ENCODE measurements at regions not wholly inside any gene's neighbourhood (a gene's known extent, or its start where the extent isn't known, plus 50 kb on each side); places are given as distances from the start of the nearest gene placed in this dataset.
"Not testable (repeated sequence)": the region's sequence is repeated elsewhere in the genome, so short reads cannot be mapped to it uniquely, and the experiment has no call there.

GRCh38 chr2:89841476-89841840, 1150.0 kb downstream of the RPIA start:
- Mint-ChIP-seq H3K36me3 (ENCODE audit: low read depth) (peaks cover 18% of the 10 kb centered on the region), H3K4me1 (ENCODE audit: low read depth) (no peaks in the 10 kb centered on the region), H3K4me3 (no peak overlapping the region), H3K27me3 (ENCODE audit: low read depth) (no peaks in the 10 kb centered on the region), H3K9me3 (ENCODE audit: insufficient read depth) (peaks cover 8% of the 10 kb centered on the region), H3K27ac (no peak overlapping the region)
- no peak for ATAC-seq
- no peak for DNase-seq
- ChIA-PET POLR2A (no interaction called here), CTCF (no interaction called here)

- no peak overlapping the region for H3K27ac Mint-ChIP-seq
- H3K4me3 Mint-ChIP-seq: no peak overlapping the region
- H3K9me3 Mint-ChIP-seq (ENCODE audit: insufficient read depth): peaks cover 8% of the 10 kb centered on the region
- ChIA-PET POLR2A (no interaction called here), CTCF (no interaction called here)
- H3K36me3 Mint-ChIP-seq (ENCODE audit: low read depth): peaks cover 13% of the 10 kb centered on the region
- no peaks in the 10 kb centered on the region for H3K4me1 Mint-ChIP-seq (ENCODE audit: low read depth)
- H3K27me3 Mint-ChIP-seq (ENCODE audit: low read depth): no peaks in the 10 kb centered on the region
- no peak for DNase-seq
- no peak for ATAC-seq
Observed at GRCh38 chr2:89842180-89842908, 1150.9 kb downstream of the RPIA start.

DNA sequence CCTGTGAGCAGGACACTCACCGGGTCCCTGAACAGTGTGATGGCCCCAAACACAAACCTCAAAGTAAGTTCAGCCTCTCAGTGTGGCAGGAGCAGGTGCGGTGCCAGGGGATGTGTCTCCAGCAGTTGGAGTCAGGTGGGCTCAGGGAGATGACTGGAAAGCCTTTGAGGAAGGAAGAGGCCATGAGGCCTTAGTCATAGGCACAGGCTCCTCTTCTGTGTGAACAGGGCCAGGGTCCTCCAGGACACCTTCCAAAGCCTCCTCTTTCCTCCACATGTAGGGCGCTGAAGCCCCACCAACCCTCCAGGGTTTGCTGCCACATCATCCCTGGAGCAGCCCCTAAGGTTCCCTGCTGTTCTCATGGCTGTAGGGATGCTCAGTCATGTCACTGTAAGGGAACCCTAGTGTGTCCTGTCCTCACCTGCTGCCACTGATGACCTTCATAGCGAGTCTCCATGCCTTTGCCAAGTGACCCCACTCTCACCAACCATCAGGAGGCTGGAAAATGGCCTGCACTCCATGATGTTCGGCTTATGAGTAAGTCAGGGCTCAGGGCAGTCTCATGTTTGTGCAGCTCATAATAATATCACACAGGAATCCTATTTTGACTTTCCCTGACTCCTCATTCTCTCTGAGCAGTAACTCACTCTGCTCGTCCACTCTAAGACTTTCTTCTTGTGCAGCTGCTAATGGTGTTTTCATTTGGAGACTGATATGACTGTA, 1152.9 kb downstream of the RPIA start:
- Mint-ChIP-seq H3K27me3 (ENCODE audit: low read depth) (no peaks in the 10 kb centered on the region), H3K36me3 (ENCODE audit: low read depth) (peaks cover 7% of the 10 kb centered on the region), H3K4me3 (no peak overlapping the region), H3K9me3 (ENCODE audit: insufficient read depth) (peaks cover 8% of the 10 kb centered on the region), H3K4me1 (ENCODE audit: low read depth) (no peaks in the 10 kb centered on the region), H3K27ac (no peak overlapping the region)
- CTCF ChIA-PET: no interaction called here
- DNase-seq (no peak), ATAC-seq (no peak)
- POLR2A ChIA-PET: no interaction called here

GRCh38 chr2:89845532-89845931, 1154.1 kb downstream of the RPIA start:
- DNase-seq (no peak), ATAC-seq (no peak)
- Mint-ChIP-seq H3K27ac (no peak overlapping the region), H3K36me3 (ENCODE audit: low read depth) (peaks cover 2% of the 10 kb centered on the region), H3K4me1 (ENCODE audit: low read depth) (no peaks in the 10 kb centered on the region), H3K27me3 (ENCODE audit: low read depth) (no peaks in the 10 kb centered on the region), H3K4me3 (no peak overlapping the region), H3K9me3 (ENCODE audit: insufficient read depth) (peaks cover 8% of the 10 kb centered on the region)
- ChIA-PET POLR2A (no interaction called here), CTCF (no interaction called here)

DNA sequence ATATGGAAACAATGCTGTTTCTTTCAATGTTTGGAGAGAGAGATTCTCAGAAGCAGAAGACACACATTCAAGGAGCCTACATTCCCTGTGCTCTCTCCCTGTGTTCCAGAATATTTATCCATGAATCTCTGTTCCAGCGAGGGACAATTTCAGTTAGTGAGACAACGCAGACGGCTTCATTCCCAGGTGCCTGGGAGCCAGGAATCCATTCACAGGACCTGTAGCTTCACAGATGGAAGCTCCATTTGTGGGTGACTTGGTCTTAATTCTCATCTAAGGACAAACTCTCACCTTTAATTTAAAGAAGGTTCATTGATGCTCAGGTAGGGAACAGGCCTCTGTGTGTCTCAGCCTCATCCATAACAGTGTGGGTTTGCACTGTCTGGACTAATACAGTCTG, 1156.6 kb downstream of the RPIA start:
- ATAC-seq (no peak), DNase-seq (no peak)
- ChIA-PET POLR2A (no interaction called here), CTCF (no interaction called here)
- Mint-ChIP-seq H3K9me3 (ENCODE audit: insufficient read depth) (no peaks in the 10 kb centered on the region), H3K36me3 (ENCODE audit: low read depth) (no peaks in the 10 kb centered on the region), H3K27ac (no peak overlapping the region), H3K4me1 (ENCODE audit: low read depth) (no peaks in the 10 kb centered on the region), H3K4me3 (no peak overlapping the region), H3K27me3 (ENCODE audit: low read depth) (no peaks in the 10 kb centered on the region)

GRCh38 chr2:89848763-89849368, 1157.4 kb downstream of the RPIA start:
- ChIA-PET POLR2A (no interaction called here), CTCF (no interaction called here)
- H3K36me3 Mint-ChIP-seq (ENCODE audit: low read depth): no peaks in the 10 kb centered on the region
- H3K9me3 Mint-ChIP-seq (ENCODE audit: insufficient read depth): no peaks in the 10 kb centered on the region
- no peak overlapping the region for H3K27ac Mint-ChIP-seq
- H3K27me3 Mint-ChIP-seq (ENCODE audit: low read depth): no peaks in the 10 kb centered on the region
- DNase-seq: no peak
- H3K4me3 Mint-ChIP-seq: no peak overlapping the region
- no peaks in the 10 kb centered on the region for H3K4me1 Mint-ChIP-seq (ENCODE audit: low read depth)
- ATAC-seq: no peak

DNA sequence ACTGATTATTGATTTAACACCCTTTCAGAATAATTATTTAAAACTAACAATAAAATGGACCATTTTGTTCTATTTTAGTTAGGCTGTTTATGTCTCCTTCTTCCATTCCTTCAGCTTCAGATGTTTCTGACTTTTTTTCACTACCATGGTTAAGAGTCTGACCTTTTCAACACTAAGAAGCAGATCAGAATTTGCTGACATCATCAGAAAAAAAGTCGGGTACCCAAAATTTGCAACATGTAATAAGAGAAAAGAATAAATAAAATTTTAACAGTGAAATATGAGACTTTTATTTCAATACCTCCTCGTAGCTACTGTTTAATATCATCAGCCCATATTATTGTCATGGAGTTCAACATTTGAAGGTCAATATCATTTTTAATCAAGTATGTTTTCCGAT, 1158.3 kb downstream of the RPIA start:
- POLR2A ChIA-PET: no interaction called here
- Mint-ChIP-seq H3K36me3 (ENCODE audit: low read depth) (no peaks in the 10 kb centered on the region), H3K27me3 (ENCODE audit: low read depth) (no peaks in the 10 kb centered on the region), H3K27ac (no peak overlapping the region), H3K9me3 (ENCODE audit: insufficient read depth) (no peaks in the 10 kb centered on the region), H3K4me1 (ENCODE audit: low read depth) (no peaks in the 10 kb centered on the region), H3K4me3 (no peak overlapping the region)
- no peak for ATAC-seq
- CTCF ChIA-PET: no interaction called here
- no peak for DNase-seq

GRCh38 chr2:89850481-89850880, 1159.0 kb downstream of the RPIA start:
- Mint-ChIP-seq H3K36me3 (ENCODE audit: low read depth) (no peaks in the 10 kb centered on the region), H3K27ac (no peak overlapping the region), H3K9me3 (ENCODE audit: insufficient read depth) (no peaks in the 10 kb centered on the region), H3K4me1 (ENCODE audit: low read depth) (no peaks in the 10 kb centered on the region), H3K27me3 (ENCODE audit: low read depth) (no peaks in the 10 kb centered on the region), H3K4me3 (no peak overlapping the region)
- ATAC-seq: no peak
- ChIA-PET POLR2A (no interaction called here), CTCF (no interaction called here)
- no peak for DNase-seq

- H3K4me1 Mint-ChIP-seq (ENCODE audit: low read depth): no peaks in the 10 kb centered on the region
- ChIA-PET POLR2A (no interaction called here), CTCF (no interaction called here)
- no peaks in the 10 kb centered on the region for H3K36me3 Mint-ChIP-seq (ENCODE audit: low read depth)
- H3K27ac Mint-ChIP-seq: no peak overlapping the region
- H3K9me3 Mint-ChIP-seq (ENCODE audit: insufficient read depth): no peaks in the 10 kb centered on the region
- no peaks in the 10 kb centered on the region for H3K27me3 Mint-ChIP-seq (ENCODE audit: low read depth)
- DNase-seq (no peak), ATAC-seq (no peak)
- H3K4me3 Mint-ChIP-seq: no peak overlapping the region
Observed at GRCh38 chr2:89850881-89851582, 1159.6 kb downstream of the RPIA start.

- H3K9me3 Mint-ChIP-seq (ENCODE audit: insufficient read depth): no peaks in the 10 kb centered on the region
- H3K27ac Mint-ChIP-seq: no peak overlapping the region
- POLR2A ChIA-PET: no interaction called here
- H3K4me1 Mint-ChIP-seq (ENCODE audit: low read depth): no peaks in the 10 kb centered on the region
- H3K27me3 Mint-ChIP-seq (ENCODE audit: low read depth): no peaks in the 10 kb centered on the region
- H3K36me3 Mint-ChIP-seq (ENCODE audit: low read depth): no peaks in the 10 kb centered on the region
- CTCF ChIA-PET: no interaction called here
- H3K4me3 Mint-ChIP-seq: no peak overlapping the region
- DNase-seq (no peak), ATAC-seq (no peak)
Observed at GRCh38 chr2:89851583-89851905, 1160.1 kb downstream of the RPIA start.

GRCh38 chr2:89853427-89853826, 1162.0 kb downstream of the RPIA start:
- H3K27me3 Mint-ChIP-seq (ENCODE audit: low read depth); POLR2A ChIA-PET; H3K4me1 Mint-ChIP-seq (ENCODE audit: low read depth); H3K9me3 Mint-ChIP-seq (ENCODE audit: insufficient read depth); ATAC-seq; H3K4me3 Mint-ChIP-seq; H3K36me3 Mint-ChIP-seq (ENCODE audit: low read depth); H3K27ac Mint-ChIP-seq; DNase-seq; CTCF ChIA-PET: not testable (repeated sequence)

DNA sequence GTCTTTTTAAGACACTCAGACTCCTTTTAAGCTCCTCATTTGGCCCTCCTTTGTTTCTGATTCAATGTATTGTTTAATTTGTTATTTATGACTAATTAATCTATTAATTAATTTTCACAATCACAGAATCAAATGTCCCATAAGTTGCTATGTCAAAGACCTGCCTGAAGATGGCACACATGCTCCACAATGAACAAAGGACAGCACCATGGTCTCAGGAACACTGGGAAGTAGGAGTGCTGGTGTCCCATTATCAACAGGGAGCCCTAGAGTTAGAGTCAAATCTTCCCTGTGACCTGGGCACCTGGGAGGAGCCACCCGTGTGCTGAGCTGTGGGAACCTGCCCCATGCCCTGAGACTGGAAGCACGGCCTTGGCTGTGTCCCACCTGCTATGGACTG, 1164.3 kb downstream of the RPIA start:
- H3K4me1 Mint-ChIP-seq (ENCODE audit: low read depth); POLR2A ChIA-PET: not testable (repeated sequence)

More for the DNA sequence above, 1164.3 kb downstream of the RPIA start:
- H3K4me3 Mint-ChIP-seq; CTCF ChIA-PET; H3K27me3 Mint-ChIP-seq (ENCODE audit: low read depth); ATAC-seq; H3K36me3 Mint-ChIP-seq (ENCODE audit: low read depth); DNase-seq; H3K27ac Mint-ChIP-seq; H3K9me3 Mint-ChIP-seq (ENCODE audit: insufficient read depth): not testable (repeated sequence)
